HCT116 (cell line): ENCODE measurements at regions not wholly inside any gene's neighbourhood (a gene's known extent, or its start where the extent isn't known, plus 50 kb on each side); places are given as distances from the start of the nearest gene placed in this dataset.
A peak's percentile ranks its signal among the peaks of the same experiment; 100 is the strongest.

Experiments used
- ATAC-seq: fragments of 200-7000 bp; cut with Tn5 transposase; 2 replicates; pipeline ENCODE4 v1.9.1; 2020; ENCODE audit warnings: mild to moderate bottlenecking, moderate library complexity
- BruUV-seq: library from RNA; stranded (reverse); fragments of 400-500 nt; replicated peaks from 2 replicates; lab custom pipeline; 2021; lab: Mats Ljungman, UMichigan
- CTCF ChIA-PET: fragments of 300-600 bp; sonication (Branson Sonifier 250); formaldehyde crosslinking; loops from one replicate; lab custom pipeline; 2021; ENCODE audit warnings: antibody characterized with exemption; lab: Charles Lee
- POLR2A ChIA-PET: fragments of 300-600, 350-600 bp; sonication (Branson Sonifier 250); formaldehyde crosslinking; loops from one replicate; lab custom pipeline; 2021; ENCODE audit warnings: antibody characterized with exemption; lab: Charles Lee
- RAD21 ChIA-PET, 2 experiments: fragments of 300-600 bp; sonication (Branson Sonifier 250); formaldehyde crosslinking; loops; one replicate each; lab custom pipeline; 2023; ENCODE audit warnings: low total read pairs in 2 of 2; ENCODE audit not compliant: uncharacterized antibody in 2 of 2, unreplicated experiment in 2 of 2, low non-redundant PET in 1 of 2; lab: Charles Lee
- DNase-seq: peaks from one replicate; pipeline ENCODE4 v3.0.0-alpha.2; 2010; ENCODE audit warnings: low read depth, low spot score
- H2AFZ ChIP-seq: fragments of 200-600 bp; shearing (Covaris generic), sonication (generic); 2 replicates; pipeline ENCODE4 v1.6.1; 2017; ENCODE audit warnings: low read depth, mixed run types, mixed read lengths, antibody characterized with exemption, low read length; ENCODE audit not compliant: poor library complexity, severe bottlenecking
- H3K27ac ChIP-seq: 2 replicates; pipeline ENCODE4 v1.5.1; 2012; ENCODE audit warnings: low read depth, low read length
- H3K27me3 ChIP-seq: fragments of 200-600 bp; sonication (generic); 2 replicates; pipeline ENCODE4 v1.6.1; 2016; ENCODE audit warnings: mixed run types, low read length, mixed read lengths; ENCODE audit not compliant: insufficient read depth
- H3K36me3 ChIP-seq, 2 experiments: fragments of 200-500 bp in 1 of 2; fragments of 200-600 bp in 1 of 2; sonication (Bioruptor generic) in 1 of 2; sonication (generic) in 1 of 2; 2 replicates each; pipeline versions ENCODE4 v1.5.1 to v1.6.1; 2014 to 2016; ENCODE audit warnings: low read length in 2 of 2, inconsistent platforms in 1 of 2, mixed read lengths in 1 of 2, mixed run types in 1 of 2; ENCODE audit not compliant: insufficient read depth in 2 of 2, control insufficient read depth in 1 of 2
- H3K4me1 ChIP-seq, 2 experiments: fragments of 200-600 bp in 1 of 2; sonication (generic) in 1 of 2; 2 replicates each; pipeline versions ENCODE4 v1.5.1 to v1.6.1; 2012 to 2017; ENCODE audit warnings: low read length in 2 of 2, inconsistent platforms in 1 of 2, mild to moderate bottlenecking in 1 of 2, mixed read lengths in 1 of 2, mixed run types in 1 of 2, moderate library complexity in 1 of 2; ENCODE audit not compliant: insufficient read depth in 2 of 2, control insufficient read depth in 1 of 2
- H3K4me2 ChIP-seq: fragments of 200-600 bp; sonication (generic); 2 replicates; pipeline ENCODE4 v1.6.1; 2017; ENCODE audit warnings: mixed run types, low read length, mixed read lengths
- H3K4me3 ChIP-seq, 2 experiments: fragments of 200-600 bp in 1 of 2; sonication (generic) in 1 of 2; replicated peaks in 1 of 2; 2 replicates each; pipeline ENCODE4 v1.5.1; 2011 to 2016; ENCODE audit warnings: low read length in 2 of 2, control low read depth in 1 of 2, low read depth in 1 of 2, mild to moderate bottlenecking in 1 of 2, mixed read lengths in 1 of 2, mixed run types in 1 of 2
- H3K79me2 ChIP-seq: fragments of 200-600 bp; sonication (generic); 2 replicates; pipeline ENCODE4 v1.6.1; 2017; ENCODE audit warnings: mild to moderate bottlenecking, mixed run types, low read length, moderate library complexity, mixed read lengths; ENCODE audit not compliant: insufficient read depth
- H3K9ac ChIP-seq: fragments of 200-600 bp; sonication (generic); 2 replicates; pipeline ENCODE4 v1.6.1; 2016; ENCODE audit warnings: low read length, mixed read lengths
- H3K9me2 ChIP-seq: fragments of 200-600 bp; sonication (generic), shearing (Covaris generic); 2 replicates; pipeline ENCODE4 v1.6.1; 2017; ENCODE audit warnings: mixed run types, mild to moderate bottlenecking, moderate library complexity; ENCODE audit not compliant: insufficient read depth
- H3K9me3 ChIP-seq, 2 experiments: fragments of 200-500 bp in 1 of 2; fragments of 200-600 bp in 1 of 2; sonication (Bioruptor generic) in 1 of 2; sonication (generic) in 1 of 2; 2 replicates each; pipeline ENCODE4 v1.6.1; 2014 to 2017; ENCODE audit warnings: low read length in 2 of 2, mixed read lengths in 2 of 2, inconsistent platforms in 1 of 2, low read depth in 1 of 2, mild to moderate bottlenecking in 1 of 2, mixed run types in 1 of 2, moderate library complexity in 1 of 2; ENCODE audit not compliant: control insufficient read depth in 1 of 2, insufficient read depth in 1 of 2
- H4K20me1 ChIP-seq: fragments of 200-600 bp; sonication (generic), shearing (Covaris generic); 2 replicates; pipeline ENCODE4 v1.6.1; 2017; ENCODE audit warnings: mixed run types, mild to moderate bottlenecking, moderate library complexity; ENCODE audit not compliant: insufficient read depth
- CEBPB ChIP-seq: IDR thresholded peaks from 2 replicates; pipeline ENCODE4 v1.6.1; 2012; ENCODE audit warnings: low read depth
- CTCF ChIP-seq, 3 experiments: fragments of 200-600 bp in 1 of 3; sonication (generic) in 1 of 3; IDR thresholded peaks in 2 of 3; conservative IDR thresholded peaks in 1 of 3; 2 replicates each; pipeline ENCODE4 v1.5.1; 2012 to 2017; ENCODE audit warnings: low read depth in 2 of 3, low read length in 2 of 3, antibody characterized with exemption in 1 of 3, borderline replicate concordance in 1 of 3, control low read depth in 1 of 3, mild to moderate bottlenecking in 1 of 3, mixed read lengths in 1 of 3, mixed run types in 1 of 3, moderate library complexity in 1 of 3; ENCODE audit not compliant: insufficient read depth in 1 of 3
- JUND ChIP-seq: IDR thresholded peaks from 2 replicates; pipeline ENCODE4 v1.6.1; 2012
- POLR2AphosphoS5 ChIP-seq: IDR thresholded peaks from 2 replicates; pipeline ENCODE4 v1.6.1; 2011; ENCODE audit warnings: mild to moderate bottlenecking, low read depth, low read length, moderate library complexity
- RAD21 ChIP-seq: IDR thresholded peaks from 2 replicates; pipeline ENCODE4 v1.6.1; 2012; ENCODE audit warnings: low read depth, mild to moderate bottlenecking
- SIN3A ChIP-seq: IDR thresholded peaks from 2 replicates; pipeline ENCODE4 v1.6.1; 2012; ENCODE audit warnings: low read depth
- SP1 ChIP-seq: IDR thresholded peaks from 2 replicates; pipeline ENCODE4 v1.6.1; 2012; ENCODE audit warnings: low read depth
- SRF ChIP-seq: IDR thresholded peaks from 2 replicates; pipeline ENCODE4 v1.6.1; 2012; ENCODE audit warnings: low read depth
- intact Hi-C: fragments of 100-400 bp; cut with micrococcal nuclease; formaldehyde crosslinking; loops from 2 replicates; pipeline ENCODE4 v1.10.0; 2022

GRCh38 chr3:116770815-116771450 is 61.4 kb downstream of the TUSC7 start:
- DNase-seq (peak; percentile 54), ATAC-seq (peak; percentile 89)
- Histone ChIP-seq H3K4me2 (no peak overlapping the region), H3K9me2 (no peaks in the 10 kb centered on the region), H3K4me1 (no peaks in the 10 kb centered on the region), H3K36me3 (no peaks in the 10 kb centered on the region), H3K27me3 (peaks cover 5% of the 10 kb centered on the region; the same call in 1 of the 2 replicates), H3K9ac (no peak overlapping the region), H4K20me1 (no peaks in the 10 kb centered on the region), H3K4me3 (no peak overlapping the region), H3K79me2 (no peaks in the 10 kb centered on the region), H3K27ac (no peak overlapping the region), H3K9me3 (no peaks in the 10 kb centered on the region), H2AFZ (no peak overlapping the region)
- intact Hi-C loops = loop anchor here (2.0 to 5.0 kb wide), 3 partner anchors 756 to 1858 kb away; no protein-coding TSS in a partner anchor
- TF ChIP-seq JUND (no peak), SIN3A (no peak), RAD21 (peak; percentile 85), CTCF (IDR thresholded peaks at IDR 0.05 in 2 of 3, conservative IDR thresholded peaks at IDR 0.05 in 1 of 3; ENCODE audit: borderline replicate concordance in 1 of 3, insufficient read depth in 1 of 3, low read depth in 2 of 3, low read length in 2 of 3) (peak; percentile 86 to 98 (median 97)), CEBPB (no peak), POLR2AphosphoS5 (no peak), SP1 (no peak), SRF (no peak)
- RAD21 ChIA-PET = interaction anchor here in 1 of 2 experiments (0.6 kb wide), 1 partner anchor 97 kb away, joined by 4 read pairs; no protein-coding TSS in a partner anchor
- POLR2A ChIA-PET = no interaction called here
- no TSS peak for BruUV-seq
- CTCF ChIA-PET = interaction anchor here (0.8 to 1.5 kb wide), 8 partner anchors 10 to 1866 kb away, joined by 3 to 7 read pairs (median 5); no protein-coding TSS in a partner anchor
